ENCODE measurements at regions not wholly inside any gene's neighbourhood (a gene's known extent, or its start where the extent isn't known, plus 50 kb on each side); places are given as distances from the start of the nearest gene placed in this dataset.

DNA sequence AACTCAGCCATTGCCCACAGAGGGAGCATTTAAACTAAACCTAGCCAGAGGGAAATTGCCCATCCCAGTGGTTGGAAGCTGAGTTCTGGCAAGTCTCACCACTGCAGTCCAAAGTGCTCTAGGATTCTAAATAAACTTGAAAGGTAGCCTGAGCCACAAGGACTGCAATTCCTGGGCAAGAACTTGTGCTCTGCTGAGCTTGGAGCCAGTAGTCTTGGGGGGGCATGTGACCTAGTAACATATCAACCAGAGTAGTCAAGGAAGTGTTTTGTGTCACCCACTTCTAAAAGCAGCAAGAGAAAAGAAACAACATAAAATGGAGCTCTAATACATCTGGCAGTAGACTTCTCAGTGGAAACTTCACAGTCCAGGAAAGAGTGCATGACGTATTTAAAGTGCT lies 167.0 kb downstream of the PTH2R start:
- Histone ChIP-seq H3K27ac (ENCODE audit: low read depth, low read length, poor library complexity, severe bottlenecking) (no peak overlapping the region), H3K4me1 (ENCODE audit: insufficient read depth, low read length, poor library complexity, severe bottlenecking) (no peaks in the 10 kb centered on the region), H3K27me3 (replicated peaks; ENCODE audit: insufficient read depth, low read depth, low read length, poor library complexity) (peaks cover 24% of the 10 kb centered on the region), H3K4me3 (ENCODE audit: low read depth, low read length, poor library complexity, severe bottlenecking) (no peak overlapping the region), H3K9me3 (ENCODE audit: low read depth, low read length, poor library complexity, severe bottlenecking) (no peaks in the 10 kb centered on the region), H3K36me3 (ENCODE audit: insufficient read depth, low read length, poor library complexity, severe bottlenecking) (no peaks in the 10 kb centered on the region)
- intact Hi-C loops (cut with micrococcal nuclease; ENCODE audit: unreplicated experiment) = no loop called here
- ChIA-PET CTCF (no interaction called here), POLR2A (ENCODE audit: low non-redundant PET) (no interaction called here)
- no TSS peak for BruUV-seq (replicated peaks)
- no peak for DNase-seq (ENCODE audit: low spot score)
- TF ChIP-seq, protein P1, sequence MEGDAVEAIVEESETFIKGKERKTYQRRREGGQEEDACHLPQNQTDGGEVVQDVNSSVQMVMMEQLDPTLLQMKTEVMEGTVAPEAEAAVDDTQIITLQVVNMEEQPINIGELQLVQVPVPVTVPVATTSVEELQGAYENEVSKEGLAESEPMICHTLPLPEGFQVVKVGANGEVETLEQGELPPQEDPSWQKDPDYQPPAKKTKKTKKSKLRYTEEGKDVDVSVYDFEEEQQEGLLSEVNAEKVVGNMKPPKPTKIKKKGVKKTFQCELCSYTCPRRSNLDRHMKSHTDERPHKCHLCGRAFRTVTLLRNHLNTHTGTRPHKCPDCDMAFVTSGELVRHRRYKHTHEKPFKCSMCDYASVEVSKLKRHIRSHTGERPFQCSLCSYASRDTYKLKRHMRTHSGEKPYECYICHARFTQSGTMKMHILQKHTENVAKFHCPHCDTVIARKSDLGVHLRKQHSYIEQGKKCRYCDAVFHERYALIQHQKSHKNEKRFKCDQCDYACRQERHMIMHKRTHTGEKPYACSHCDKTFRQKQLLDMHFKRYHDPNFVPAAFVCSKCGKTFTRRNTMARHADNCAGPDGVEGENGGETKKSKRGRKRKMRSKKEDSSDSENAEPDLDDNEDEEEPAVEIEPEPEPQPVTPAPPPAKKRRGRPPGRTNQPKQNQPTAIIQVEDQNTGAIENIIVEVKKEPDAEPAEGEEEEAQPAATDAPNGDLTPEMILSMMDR (conservative IDR thresholded peaks at IDR 0.05; ENCODE audit: low read depth, low read length) = no peak
- no peak for TF ChIP-seq EZH2 (IDR thresholded peaks at IDR 0.05; ENCODE audit: borderline replicate concordance, low read depth, low read length, poor library complexity, severe bottlenecking)

DNA sequence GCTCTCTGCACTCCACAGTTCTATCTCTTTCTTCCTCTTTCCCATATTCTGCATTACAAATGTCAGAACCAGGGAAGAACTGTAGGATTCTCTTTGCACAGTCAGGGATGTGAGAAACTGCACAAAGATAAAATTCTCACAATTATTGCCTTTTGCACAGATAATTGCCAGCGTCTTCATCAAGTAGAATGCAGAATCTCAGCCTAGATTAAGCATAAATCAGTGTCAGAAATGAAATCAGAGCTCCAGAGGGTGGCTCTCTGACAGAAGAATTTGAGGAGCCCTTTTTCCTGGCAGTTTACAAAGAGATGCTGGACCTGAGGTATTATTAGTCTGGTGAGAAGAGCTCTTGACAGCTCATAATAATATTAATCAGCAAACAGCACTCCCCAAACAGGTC lies 173.1 kb downstream of the PTH2R start:
- intact Hi-C loops (cut with micrococcal nuclease; ENCODE audit: unreplicated experiment) = no loop called here
- ChIA-PET POLR2A (ENCODE audit: low non-redundant PET) (no interaction called here), CTCF (no interaction called here)
- BruUV-seq (replicated peaks) = no TSS peak
- Histone ChIP-seq H3K4me3 (ENCODE audit: low read depth, low read length, poor library complexity, severe bottlenecking) (no peak overlapping the region), H3K4me1 (ENCODE audit: insufficient read depth, low read length, poor library complexity, severe bottlenecking) (no peaks in the 10 kb centered on the region), H3K27ac (ENCODE audit: low read depth, low read length, poor library complexity, severe bottlenecking) (no peak overlapping the region), H3K9me3 (ENCODE audit: low read depth, low read length, poor library complexity, severe bottlenecking) (no peaks in the 10 kb centered on the region), H3K27me3 (replicated peaks; ENCODE audit: insufficient read depth, low read depth, low read length, poor library complexity) (peaks cover 5% of the 10 kb centered on the region), H3K36me3 (ENCODE audit: insufficient read depth, low read length, poor library complexity, severe bottlenecking) (no peaks in the 10 kb centered on the region)
- DNase-seq (ENCODE audit: low spot score) = no peak
- TF ChIP-seq, protein P1 (conservative IDR thresholded peaks at IDR 0.05; ENCODE audit: low read depth, low read length) = no peak
- no peak for TF ChIP-seq EZH2 (IDR thresholded peaks at IDR 0.05; ENCODE audit: borderline replicate concordance, low read depth, low read length, poor library complexity, severe bottlenecking)

GRCh38 chr2:208584378-208584985 lies 177.9 kb downstream of the PTH2R start:
- H3K27me3 ChIP-seq (replicated peaks; ENCODE audit: insufficient read depth, low read depth, low read length, poor library complexity) = peaks cover 3% of the 10 kb centered on the region
- no peak overlapping the region for H3K4me3 ChIP-seq (ENCODE audit: low read depth, low read length, poor library complexity, severe bottlenecking)
- H3K27ac ChIP-seq (ENCODE audit: low read depth, low read length, poor library complexity, severe bottlenecking) = no peak overlapping the region
- BruUV-seq (replicated peaks) = no TSS peak
- intact Hi-C loops (cut with micrococcal nuclease; ENCODE audit: unreplicated experiment) = no loop called here
- CTCF ChIA-PET = no interaction called here
- H3K4me1 ChIP-seq (ENCODE audit: insufficient read depth, low read length, poor library complexity, severe bottlenecking) = no peaks in the 10 kb centered on the region
- H3K36me3 ChIP-seq (ENCODE audit: insufficient read depth, low read length, poor library complexity, severe bottlenecking) = no peaks in the 10 kb centered on the region
- DNase-seq (ENCODE audit: low spot score) = no peak
- POLR2A ChIA-PET (ENCODE audit: low non-redundant PET) = no interaction called here
- H3K9me3 ChIP-seq (ENCODE audit: low read depth, low read length, poor library complexity, severe bottlenecking) = no peaks in the 10 kb centered on the region
- TF ChIP-seq, protein P1 (conservative IDR thresholded peaks at IDR 0.05; ENCODE audit: low read depth, low read length) = no peak
- TF ChIP-seq EZH2 (IDR thresholded peaks at IDR 0.05; ENCODE audit: borderline replicate concordance, low read depth, low read length, poor library complexity, severe bottlenecking) = no peak

All from A673 (cell line).